ENCODE measurements at regions not wholly inside any gene's neighbourhood (a gene's known extent, or its start where the extent isn't known, plus 50 kb on each side); places are given as distances from the start of the nearest gene placed in this dataset.

DNA sequence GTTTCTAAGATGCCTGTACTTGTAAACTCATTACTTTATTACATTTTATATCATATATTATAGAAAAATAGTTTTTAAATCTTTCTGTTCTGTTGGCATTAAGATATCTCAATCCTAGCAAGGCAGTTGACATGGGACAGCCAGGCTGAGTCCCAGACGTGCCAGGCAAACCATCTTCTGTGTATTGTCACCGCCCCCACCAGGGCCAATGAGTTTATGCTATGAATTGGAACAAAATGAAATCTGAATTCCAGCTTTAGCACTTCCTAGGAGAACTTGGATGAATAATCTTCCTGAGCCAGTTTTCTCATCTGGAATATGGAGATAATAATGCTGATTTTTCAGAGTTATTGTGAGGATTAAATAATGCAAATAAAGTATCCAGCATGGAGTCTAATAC is 79.9 kb upstream of the GSX1 start:
- no peak overlapping the region for H3K4me3 ChIP-seq (ENCODE audit: low read length)
- H3K27me3 ChIP-seq (replicated peaks; ENCODE audit: insufficient read depth, low read length) = no peaks in the 10 kb centered on the region
- H3K9ac ChIP-seq (ENCODE audit: low read length) = no peak overlapping the region
- no peaks in the 10 kb centered on the region for H3F3A ChIP-seq (ENCODE audit: insufficient read depth, low read length)
- H3K4me1 ChIP-seq (ENCODE audit: low read length) = no peaks in the 10 kb centered on the region
- H3K79me2 ChIP-seq (ENCODE audit: low read length) = no peaks in the 10 kb centered on the region
- no peak overlapping the region for H3K27ac ChIP-seq (ENCODE audit: low read length)
- H3K9me2 ChIP-seq (replicated peaks; ENCODE audit: insufficient read depth, low read length) = no peaks in the 10 kb centered on the region
- no peaks in the 10 kb centered on the region for H3K36me3 ChIP-seq (replicated peaks; ENCODE audit: insufficient read depth, low read length)
- no peak for TF ChIP-seq EZH2 (optimal IDR thresholded peaks at IDR 0.05; ENCODE audit: low read depth, low read length)
- TF ChIP-seq CTCF (IDR thresholded peaks at IDR 0.05; ENCODE audit: low read length) = no peak
- TF ChIP-seq EZH2phosphoT487 (IDR thresholded peaks at IDR 0.05; ENCODE audit: low read length) = no peak
- DNase-seq = no peak
- no peak overlapping the region for H3K4me2 ChIP-seq (ENCODE audit: low read depth, low read length)
- no peak overlapping the region for H2AFZ ChIP-seq (ENCODE audit: low read length)
- H4K20me1 ChIP-seq (ENCODE audit: insufficient read depth, low read length) = no peaks in the 10 kb centered on the region
- no peaks in the 10 kb centered on the region for H3K9me3 ChIP-seq (replicated peaks; ENCODE audit: insufficient read depth, low read length)

DNA sequence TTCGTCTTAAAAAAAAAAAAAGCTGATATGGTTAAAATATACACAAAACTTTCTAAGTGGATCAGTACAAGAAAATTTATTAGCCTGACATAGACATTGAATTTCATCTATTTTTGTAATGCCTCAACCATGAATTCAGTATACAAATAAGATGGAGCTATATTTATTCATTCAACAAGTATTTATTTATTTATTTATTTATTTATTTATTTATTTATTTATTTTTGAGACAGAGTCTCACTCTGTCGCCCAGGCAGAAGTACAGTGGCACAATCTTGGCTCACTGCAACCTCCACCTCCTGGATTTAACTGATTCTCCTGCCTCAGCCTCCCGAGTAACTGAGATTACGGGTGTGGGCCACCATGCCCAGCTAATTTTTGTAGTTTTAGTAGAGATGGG is 78.5 kb upstream of the GSX1 start:
- TF ChIP-seq EZH2 (optimal IDR thresholded peaks at IDR 0.05; ENCODE audit: low read depth, low read length) (no peak), CTCF (IDR thresholded peaks at IDR 0.05; ENCODE audit: low read length) (no peak), EZH2phosphoT487 (IDR thresholded peaks at IDR 0.05; ENCODE audit: low read length) (no peak)
- Histone ChIP-seq H3K36me3 (replicated peaks; ENCODE audit: insufficient read depth, low read length) (no peaks in the 10 kb centered on the region), H3K9me2 (replicated peaks; ENCODE audit: insufficient read depth, low read length) (no peaks in the 10 kb centered on the region), H3K4me1 (ENCODE audit: low read length) (no peaks in the 10 kb centered on the region), H3K79me2 (ENCODE audit: low read length) (no peaks in the 10 kb centered on the region), H3K4me2 (ENCODE audit: low read depth, low read length) (no peak overlapping the region), H3K27ac (ENCODE audit: low read length) (no peak overlapping the region), H3K9ac (ENCODE audit: low read length) (no peak overlapping the region), H3K9me3 (replicated peaks; ENCODE audit: insufficient read depth, low read length) (no peaks in the 10 kb centered on the region), H2AFZ (ENCODE audit: low read length) (no peak overlapping the region), H3F3A (ENCODE audit: insufficient read depth, low read length) (no peaks in the 10 kb centered on the region), H3K27me3 (replicated peaks; ENCODE audit: insufficient read depth, low read length) (no peaks in the 10 kb centered on the region), H4K20me1 (ENCODE audit: insufficient read depth, low read length) (no peaks in the 10 kb centered on the region), H3K4me3 (ENCODE audit: low read length) (no peak overlapping the region)
- DNase-seq = no peak

DNA sequence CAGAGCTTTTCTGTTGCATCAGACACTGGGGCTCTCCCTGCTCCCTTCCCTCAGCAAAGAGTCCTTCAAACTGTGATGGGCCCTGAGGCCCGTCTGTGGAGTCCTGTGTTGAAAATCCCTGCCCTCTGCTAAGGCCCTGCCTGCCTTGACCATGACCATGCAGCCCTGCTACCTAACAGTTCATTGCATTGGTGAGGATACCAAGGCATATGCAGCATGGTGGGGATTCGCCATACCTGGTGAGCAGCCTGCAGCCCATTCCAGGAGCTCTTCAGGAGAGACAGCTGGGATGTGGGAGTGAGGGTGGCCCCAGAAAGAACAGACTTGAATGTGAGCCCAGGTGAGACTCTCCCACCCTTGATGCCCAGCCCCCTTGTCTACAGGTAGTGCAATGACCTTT is 70.6 kb upstream of the GSX1 start:
- Histone ChIP-seq H4K20me1 (ENCODE audit: insufficient read depth, low read length) (no peaks in the 10 kb centered on the region), H3F3A (ENCODE audit: insufficient read depth, low read length) (no peaks in the 10 kb centered on the region), H3K9ac (ENCODE audit: low read length) (no peak overlapping the region), H2AFZ (ENCODE audit: low read length) (no peak overlapping the region), H3K79me2 (ENCODE audit: low read length) (no peaks in the 10 kb centered on the region), H3K4me2 (ENCODE audit: low read depth, low read length) (no peak overlapping the region), H3K4me3 (ENCODE audit: low read length) (no peak overlapping the region), H3K36me3 (replicated peaks; ENCODE audit: insufficient read depth, low read length) (no peaks in the 10 kb centered on the region), H3K9me3 (replicated peaks; ENCODE audit: insufficient read depth, low read length) (no peaks in the 10 kb centered on the region), H3K27me3 (replicated peaks; ENCODE audit: insufficient read depth, low read length) (no peaks in the 10 kb centered on the region), H3K9me2 (replicated peaks; ENCODE audit: insufficient read depth, low read length) (no peaks in the 10 kb centered on the region), H3K27ac (ENCODE audit: low read length) (no peak overlapping the region), H3K4me1 (ENCODE audit: low read length) (no peaks in the 10 kb centered on the region)
- TF ChIP-seq EZH2phosphoT487 (IDR thresholded peaks at IDR 0.05; ENCODE audit: low read length) = no peak
- no peak for TF ChIP-seq EZH2 (optimal IDR thresholded peaks at IDR 0.05; ENCODE audit: low read depth, low read length)
- TF ChIP-seq CTCF (IDR thresholded peaks at IDR 0.05; ENCODE audit: low read length) = no peak
- DNase-seq = no peak

Measured in MM.1S (cell line).